ENCODE measurements at regions not wholly inside any gene's neighbourhood (a gene's known extent, or its start where the extent isn't known, plus 50 kb on each side); places are given as distances from the start of the nearest gene placed in this dataset.

DNA sequence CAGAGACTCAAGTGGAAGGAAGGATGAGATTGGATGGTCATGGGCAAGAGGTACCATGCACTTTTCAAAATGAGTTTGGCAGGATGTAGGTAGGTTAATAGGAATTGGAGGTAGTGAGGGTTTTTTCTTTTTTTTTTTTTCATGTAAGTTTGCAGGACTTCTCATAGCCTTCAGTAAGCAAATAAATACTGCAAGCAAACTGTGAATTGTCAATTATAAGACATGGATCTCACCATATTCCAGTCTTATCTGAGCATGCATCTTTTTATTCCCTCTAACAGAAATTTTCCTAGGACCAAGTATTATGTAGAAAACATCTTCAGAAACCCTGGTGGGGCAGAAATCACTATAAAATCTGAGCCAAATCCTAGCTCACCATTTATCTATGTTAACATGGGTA lies 584.6 kb upstream of the CDH5 start:
- FAIRE-seq (no peak), DNase-seq (ENCODE audit: low spot score) (no peak)

DNA sequence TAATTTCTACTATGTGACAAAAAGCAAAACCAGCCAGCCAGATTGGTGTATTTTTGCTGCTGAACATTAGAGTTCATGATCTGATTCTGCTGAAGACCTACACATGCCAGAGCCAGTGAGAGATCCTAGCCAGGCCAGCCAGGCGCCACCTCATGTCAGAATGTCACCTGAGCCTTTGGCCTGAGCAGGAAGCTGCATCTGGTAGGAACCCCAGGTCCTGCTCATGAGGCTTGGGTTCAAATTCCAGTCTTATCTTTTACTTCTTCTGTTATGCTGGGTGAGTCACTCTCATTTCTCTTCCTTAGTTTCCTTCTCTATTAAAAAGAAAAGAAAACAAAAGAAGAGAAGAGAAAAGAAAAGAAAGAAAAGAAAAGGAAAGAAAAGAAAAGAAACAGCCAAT lies 585.1 kb upstream of the CDH5 start:
- FAIRE-seq (no peak), DNase-seq (ENCODE audit: low spot score) (no peak)

DNA sequence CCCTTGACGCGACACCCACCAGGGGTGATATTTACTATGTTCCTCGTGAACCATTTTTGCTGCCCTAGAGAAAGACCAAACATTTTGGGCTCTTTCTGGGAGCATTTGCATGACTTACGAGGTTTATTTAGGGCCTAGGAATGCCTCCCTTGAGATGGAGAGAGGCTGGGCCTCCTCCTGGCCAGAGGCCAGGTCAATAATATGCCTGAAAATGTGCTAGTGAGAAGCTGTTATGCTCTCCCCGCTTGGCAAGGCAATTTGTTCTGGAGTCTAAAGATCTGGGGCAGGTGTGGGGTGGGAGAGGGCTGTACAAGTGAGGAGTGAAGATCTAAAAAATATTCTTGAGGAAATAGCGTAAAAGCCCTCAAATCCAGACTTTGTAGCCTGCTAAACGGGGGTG lies 587.3 kb upstream of the CDH5 start:
- FAIRE-seq = no peak

DNA sequence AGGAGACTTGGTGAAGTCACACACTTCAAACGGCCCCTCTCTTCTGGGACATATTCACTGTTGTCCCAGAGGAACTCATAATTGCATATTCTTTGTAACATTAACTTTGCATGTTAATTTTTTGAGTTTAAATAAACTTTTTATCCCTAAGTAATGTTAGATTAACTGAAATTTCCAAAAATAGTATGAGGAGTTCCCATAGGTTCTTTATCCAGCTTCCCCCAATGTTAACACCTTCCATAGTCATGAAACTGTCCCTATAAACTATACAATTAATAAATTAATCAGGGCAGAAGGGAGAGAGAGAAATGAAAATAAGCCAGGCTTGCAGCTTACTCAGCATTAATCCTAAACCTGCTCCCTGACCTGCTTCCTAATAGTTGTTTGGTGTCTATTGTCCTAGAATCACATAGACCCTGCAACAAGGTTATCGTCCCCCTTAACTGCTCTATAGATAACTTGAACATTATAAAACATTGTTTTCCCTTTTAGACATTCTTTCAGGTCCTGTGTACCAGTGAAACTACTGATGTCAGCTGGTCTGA lies 589.8 kb upstream of the CDH5 start:
- no peak for FAIRE-seq
- no peak for DNase-seq (ENCODE audit: low spot score)

More for the DNA sequence above, 587.3 kb upstream of the CDH5 start:
- DNase-seq (ENCODE audit: low spot score) = no peak

DNA sequence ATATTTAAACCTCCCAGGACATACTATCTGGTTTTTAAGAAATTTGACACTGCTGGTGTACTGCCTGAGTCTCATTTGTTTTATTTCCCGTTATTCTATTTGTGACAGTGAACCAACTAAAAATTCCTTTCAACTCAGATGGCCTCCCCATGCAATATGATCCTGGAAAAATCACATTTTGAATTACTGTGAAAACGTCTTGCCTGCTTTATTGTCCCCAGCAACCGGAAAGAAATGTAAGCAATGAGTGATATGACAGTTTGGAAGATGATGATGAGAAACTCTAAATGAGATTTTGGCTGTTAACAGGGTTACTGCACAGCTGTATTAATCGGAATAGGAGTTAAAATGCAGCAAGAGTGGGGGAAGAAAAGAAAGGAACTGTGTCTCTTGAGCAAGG lies 590.7 kb upstream of the CDH5 start:
- no peak for FAIRE-seq
- no peak for DNase-seq (ENCODE audit: low spot score)

DNA sequence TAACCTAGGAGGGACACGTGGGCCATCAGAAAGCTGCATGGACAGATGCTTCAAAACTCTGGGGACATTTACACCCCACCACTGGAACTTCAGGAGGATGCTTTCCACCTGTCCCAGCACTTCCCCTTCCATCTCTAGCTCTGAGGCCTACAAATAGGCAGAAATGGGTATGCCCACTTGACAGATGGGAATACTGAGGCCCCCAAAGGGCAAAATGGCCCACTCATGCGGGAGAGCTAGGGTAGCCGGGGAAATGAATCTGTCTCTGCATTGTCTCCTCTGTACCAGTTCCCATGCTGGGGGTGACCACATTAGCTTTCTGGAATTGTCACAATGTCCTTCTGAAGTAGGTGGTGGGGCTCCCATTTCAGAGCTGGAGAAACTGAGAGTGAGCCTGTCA lies 592.1 kb upstream of the CDH5 start:
- no peak for DNase-seq (ENCODE audit: low spot score)
- FAIRE-seq = no peak

- FAIRE-seq = no peak
- no peak for DNase-seq (ENCODE audit: low spot score)
Measured at GRCh38 chr16:65773301-65773874, 593.1 kb upstream of the CDH5 start.

- FAIRE-seq = no peak
Measured at GRCh38 chr16:65772134-65772732, 594.3 kb upstream of the CDH5 start.

GRCh38 chr16:65771707-65772106 lies 594.8 kb upstream of the CDH5 start:
- DNase-seq (ENCODE audit: low spot score) (no peak), FAIRE-seq (no peak)

More at GRCh38 chr16:65772134-65772732, 594.3 kb upstream of the CDH5 start:
- DNase-seq (ENCODE audit: low spot score) = no peak

DNA sequence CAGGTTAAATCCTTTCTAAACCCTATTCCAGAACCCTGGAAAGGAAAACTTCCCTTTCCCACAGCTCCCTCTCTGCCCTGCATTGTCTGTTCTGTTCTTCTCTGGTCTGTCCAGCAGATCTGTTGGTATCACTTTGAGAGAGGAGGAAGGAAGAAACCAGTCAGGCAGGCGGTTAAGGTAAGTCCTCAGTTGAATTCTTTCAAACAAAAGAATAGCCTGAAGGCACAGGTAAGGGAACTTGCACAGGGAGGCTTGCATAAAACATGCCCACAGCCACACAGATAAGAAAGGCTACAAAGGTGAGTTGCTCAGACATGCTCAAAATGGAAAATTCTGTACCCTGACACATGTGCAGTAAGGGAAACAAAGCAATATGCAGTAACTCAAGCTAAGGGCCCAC lies 595.7 kb upstream of the CDH5 start:
- FAIRE-seq (no peak), DNase-seq (ENCODE audit: low spot score) (no peak)

DNA sequence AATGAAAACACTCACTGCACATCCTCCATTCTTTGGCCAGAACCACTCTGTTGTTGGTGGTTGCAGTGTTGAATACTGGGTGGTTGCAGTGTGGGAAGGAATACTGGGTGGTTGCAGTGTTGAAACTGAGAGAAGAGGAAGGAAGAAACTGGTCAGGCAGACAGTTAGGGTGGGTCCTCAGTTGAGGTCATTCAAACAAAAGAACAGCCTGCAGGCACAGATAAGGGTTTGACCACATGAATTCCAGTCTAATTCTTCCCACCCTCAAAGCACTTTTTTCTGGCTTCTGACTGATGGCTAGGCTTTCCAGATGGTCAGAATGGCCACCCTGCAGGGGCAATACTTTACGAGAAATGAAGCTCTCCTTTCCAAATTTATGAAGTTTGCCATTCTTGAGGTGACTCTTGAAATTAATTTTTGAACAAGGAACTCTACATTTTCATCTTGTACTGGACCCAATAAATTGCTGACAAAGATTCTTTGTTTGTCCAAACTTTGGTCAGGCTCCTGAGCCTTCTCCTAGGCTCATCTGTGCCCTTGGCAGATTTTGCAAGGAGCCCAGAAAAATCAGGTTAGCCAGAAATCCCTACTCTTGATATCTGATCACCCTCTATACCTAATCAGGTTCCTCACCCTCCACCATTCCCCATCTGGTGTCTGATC lies 596.6 kb upstream of the CDH5 start:
- DNase-seq (ENCODE audit: low spot score) (no peak), FAIRE-seq (no peak)

DNA sequence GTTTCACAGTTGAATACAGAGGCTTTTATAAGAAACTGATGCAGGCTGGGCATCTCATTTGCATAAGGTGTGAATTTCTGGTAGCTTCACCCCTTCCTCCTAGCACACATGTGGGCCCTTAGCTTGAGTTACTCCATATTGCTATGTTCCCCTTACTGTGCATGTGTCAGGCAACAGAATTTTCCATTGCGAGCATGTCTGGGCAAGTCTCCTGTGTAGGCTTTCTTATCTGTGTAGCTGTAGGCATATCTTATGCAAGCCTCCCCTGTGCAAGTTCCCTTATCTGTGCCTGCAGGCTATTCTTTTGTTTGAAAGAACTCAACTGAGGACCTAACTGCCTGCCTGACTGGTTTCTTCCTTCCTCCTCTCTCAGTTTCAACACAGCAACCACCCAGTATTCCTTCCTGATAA lies 597.4 kb upstream of the CDH5 start:
- DNase-seq (ENCODE audit: low spot score) (no peak), FAIRE-seq (no peak)

DNA sequence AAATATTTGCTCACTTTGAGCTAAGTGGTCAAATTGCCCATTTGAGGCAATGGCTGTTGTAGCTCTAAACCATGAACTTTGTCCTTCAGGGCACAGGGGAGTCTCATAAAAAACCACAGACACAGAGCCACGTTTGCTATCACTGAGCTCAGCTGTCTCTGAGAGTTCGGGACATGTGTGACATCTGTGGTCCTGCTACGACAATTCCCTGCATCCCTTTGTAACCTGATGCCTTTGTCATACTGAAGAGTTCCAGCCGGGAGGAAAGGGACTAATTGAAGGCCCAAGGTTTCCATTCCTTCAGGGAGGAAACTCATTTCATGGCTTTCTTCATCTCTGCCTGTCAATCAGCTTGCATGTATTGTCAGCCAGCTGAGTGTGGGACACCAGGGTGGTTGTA lies 599.4 kb upstream of the CDH5 start:
- FAIRE-seq (no peak), DNase-seq (ENCODE audit: low spot score) (no peak)

DNA sequence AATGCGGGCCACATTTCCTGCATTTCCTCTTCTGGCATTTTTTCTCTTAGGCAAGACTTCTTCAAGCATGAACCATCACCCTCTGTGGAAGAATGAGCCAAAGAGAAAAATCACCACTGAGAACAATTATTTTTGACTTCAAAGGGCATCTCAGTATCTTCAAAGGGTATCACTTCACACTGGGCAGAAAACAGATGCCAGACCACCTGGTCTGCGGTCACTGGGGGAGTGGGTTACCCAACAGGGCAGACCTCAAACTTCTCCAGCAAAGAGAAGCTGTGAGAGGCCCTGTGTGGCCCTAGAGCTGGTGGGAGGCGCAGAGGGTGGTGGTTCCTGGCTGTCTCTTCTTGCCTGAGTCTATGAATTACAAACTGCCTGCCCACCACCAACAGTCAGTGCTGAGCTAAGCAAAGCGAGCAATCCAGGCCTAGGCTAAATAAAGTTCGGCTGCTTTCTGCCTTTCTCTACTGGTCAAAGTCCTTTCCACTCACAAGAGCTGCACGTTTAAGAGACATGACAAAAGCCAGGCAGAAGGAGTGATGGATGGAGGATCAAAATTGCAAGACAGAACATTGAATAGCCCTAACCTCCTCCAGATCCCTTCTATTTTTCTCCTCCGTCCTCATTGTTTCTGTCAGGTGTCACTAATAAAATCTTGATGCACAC lies 602.7 kb upstream of the CDH5 start:
- FAIRE-seq (no peak), DNase-seq (ENCODE audit: low spot score) (no peak)

GRCh38 chr16:65760874-65761273 lies 605.6 kb upstream of the CDH5 start:
- no peak for DNase-seq (ENCODE audit: low spot score)
- FAIRE-seq = no peak

- FAIRE-seq (no peak), DNase-seq (ENCODE audit: low spot score) (no peak)
Measured at GRCh38 chr16:65758620-65759019, 607.9 kb upstream of the CDH5 start.

DNA sequence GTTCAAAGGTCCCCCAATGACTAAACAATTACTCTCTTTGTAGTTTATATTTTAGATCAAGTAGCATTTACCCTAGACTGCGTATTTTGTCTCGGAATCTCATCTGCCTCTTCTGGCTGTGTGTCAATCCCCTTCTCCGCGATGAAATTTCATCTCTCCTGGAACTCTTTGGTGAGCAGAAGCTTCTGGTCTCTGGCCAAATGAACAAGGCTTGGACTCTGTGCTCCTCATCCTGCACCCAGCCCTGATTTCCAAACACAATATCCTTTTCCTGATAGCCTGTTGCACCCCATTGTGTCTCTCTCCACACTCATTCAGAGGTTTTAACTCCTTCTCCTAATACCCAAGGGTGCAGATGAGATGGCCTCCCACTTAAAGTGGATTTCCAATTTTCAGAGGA lies 609.4 kb upstream of the CDH5 start:
- FAIRE-seq = no peak
- no peak for DNase-seq (ENCODE audit: low spot score)

DNA sequence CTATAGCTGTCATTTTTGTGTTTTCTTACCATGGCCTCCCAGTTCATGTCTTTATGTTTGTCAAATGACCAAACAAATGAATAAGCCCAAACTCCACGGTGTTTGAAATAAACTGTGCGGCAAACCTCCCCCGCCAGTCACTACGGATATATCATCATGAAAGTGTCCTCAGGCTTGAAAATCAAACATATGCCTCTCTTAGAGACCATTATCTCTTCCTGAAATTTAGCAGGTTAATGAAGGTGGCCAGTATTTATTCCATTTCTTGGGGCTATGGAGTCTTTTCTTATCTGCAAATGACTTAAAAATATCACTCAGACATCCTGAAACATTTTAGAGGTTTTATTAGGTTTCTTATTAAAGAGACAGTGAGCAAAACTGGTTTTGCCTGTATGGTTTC lies 610.3 kb upstream of the CDH5 start:
- no peak for FAIRE-seq

DNA sequence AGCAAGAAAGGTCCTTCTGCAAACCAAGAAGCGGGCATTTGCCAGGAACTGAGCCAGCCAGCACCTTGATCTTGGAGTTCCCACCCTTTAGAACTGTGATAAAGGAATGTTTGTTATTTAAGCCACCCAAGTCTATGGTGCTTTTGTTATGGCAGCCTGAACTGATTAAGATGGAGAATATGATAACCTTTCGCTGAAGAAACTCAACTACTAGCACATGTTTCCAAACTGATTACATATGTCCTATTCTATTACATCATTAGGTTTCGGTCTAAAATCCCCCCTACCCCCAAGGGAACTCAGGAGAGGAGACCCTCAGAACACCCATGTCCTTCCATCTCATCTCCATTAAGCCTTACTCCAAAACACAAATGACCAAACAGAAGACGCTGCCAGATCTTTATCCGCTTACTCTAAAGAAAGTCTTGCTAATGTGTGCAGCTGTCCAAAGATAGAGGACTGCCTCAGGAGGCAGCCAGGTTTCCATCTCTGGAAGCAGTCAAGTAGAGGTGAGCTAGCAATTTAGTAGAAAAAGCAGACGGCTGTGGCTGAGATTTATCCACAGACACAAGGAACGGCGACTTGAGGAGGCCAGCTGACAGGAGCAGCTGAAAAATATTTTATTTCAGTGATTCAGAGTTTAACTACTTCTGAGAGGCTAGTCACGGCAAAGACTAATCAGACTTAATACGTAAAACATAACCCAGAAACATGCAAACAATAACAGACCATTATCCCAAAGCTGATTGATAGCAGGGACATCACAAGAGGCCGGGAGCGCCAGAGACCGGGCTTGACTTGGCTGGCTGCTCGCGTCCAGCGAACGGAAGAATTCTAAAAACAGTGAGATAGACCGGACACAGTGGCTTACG lies 611.4 kb upstream of the CDH5 start:
- no peak for FAIRE-seq
- DNase-seq (ENCODE audit: low spot score) = no peak

More for the DNA sequence above, 610.3 kb upstream of the CDH5 start:
- DNase-seq (ENCODE audit: low spot score) = no peak

DNA sequence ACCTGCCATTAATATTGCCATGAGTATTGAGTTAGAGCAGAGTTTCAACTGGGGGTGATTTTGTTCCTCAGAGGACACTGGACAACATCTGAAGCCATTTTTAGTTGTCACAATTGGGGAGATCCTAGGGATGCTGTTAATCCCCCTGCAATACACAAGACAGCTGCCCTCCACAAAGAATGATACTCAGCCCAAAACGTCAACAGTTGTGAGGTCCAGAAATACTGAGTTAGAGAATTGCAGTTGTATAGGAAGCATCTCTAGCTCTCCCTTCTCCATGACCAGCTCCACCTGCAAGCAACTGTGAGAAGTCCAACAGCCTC lies 614.0 kb upstream of the CDH5 start:
- FAIRE-seq (no peak), DNase-seq (ENCODE audit: low spot score) (no peak)

Measured in urothelium cell line (cell line).